Ascending aorta (tissue), 2 donors: ENCODE measurements at regions not wholly inside any gene's neighbourhood (a gene's known extent, or its start where the extent isn't known, plus 50 kb on each side); places are given as distances from the start of the nearest gene placed in this dataset.

Experiments used
- DNase-seq, 2 donors: peaks; one replicate each; pipeline ENCODE4 v3.0.0-alpha.2; 2019; ENCODE audit warnings: low spot score in 2 of 2
- H3K27ac ChIP-seq, 2 donors: fragments of 200-600 bp; sonication (generic); one replicate each; pipeline ENCODE4 v1.5.1; 2016 to 2017; ENCODE audit warnings: mild to moderate bottlenecking in 1 of 2
- H3K27me3 ChIP-seq: fragments of 200-600 bp; sonication (generic); one replicate; pipeline ENCODE4 v1.5.1; 2017
- H3K36me3 ChIP-seq, 2 donors: fragments of 200-600 bp; sonication (generic); one replicate each; pipeline ENCODE4 v1.5.1; 2016
- H3K4me1 ChIP-seq, 2 donors: fragments of 200-600 bp; sonication (generic); one replicate each; pipeline ENCODE4 v1.5.1; 2016 to 2017; ENCODE audit warnings: mild to moderate bottlenecking in 1 of 2
- H3K4me3 ChIP-seq, 2 donors: fragments of 200-600 bp; sonication (generic); one replicate each; pipeline ENCODE4 v1.5.1; 2016 to 2017; ENCODE audit warnings: mild to moderate bottlenecking in 1 of 2
- H3K9me3 ChIP-seq, 2 donors: fragments of 200-600 bp; sonication (generic); one replicate each; pipeline ENCODE4 v1.5.1; 2016
- CTCF ChIP-seq, 3 experiments: fragments of 200-600 bp in 2 of 3; fragments of 450-650 bp in 1 of 3; sonication (generic) in 2 of 3; IDR thresholded peaks; one replicate each; pipeline ENCODE4 v1.5.1; 2016 to 2019; ENCODE audit warnings: antibody characterized with exemption in 3 of 3, mild to moderate bottlenecking in 1 of 3, moderate library complexity in 1 of 3
- intact Hi-C: fragments of 100-400 bp; cut with DNase I; formaldehyde crosslinking; loops from one replicate; pipeline ENCODE4 v1.15.1; 2023

GRCh38 chr16:79523971-79524370 lies 76.6 kb downstream of the MAF start:
- Histone ChIP-seq H3K4me3 (no peak overlapping the region), H3K4me1 (peaks cover 0 to 3% of the 10 kb centered on the region in 2 donors), H3K9me3 (no peaks in the 10 kb centered on the region), H3K36me3 (no peaks in the 10 kb centered on the region), H3K27ac (no peak overlapping the region), H3K27me3 (no peaks in the 10 kb centered on the region)
- DNase-seq: no peak
- intact Hi-C loops: no loop called here
- no peak for TF ChIP-seq CTCF (IDR thresholded peaks at IDR 0.05)

DNA sequence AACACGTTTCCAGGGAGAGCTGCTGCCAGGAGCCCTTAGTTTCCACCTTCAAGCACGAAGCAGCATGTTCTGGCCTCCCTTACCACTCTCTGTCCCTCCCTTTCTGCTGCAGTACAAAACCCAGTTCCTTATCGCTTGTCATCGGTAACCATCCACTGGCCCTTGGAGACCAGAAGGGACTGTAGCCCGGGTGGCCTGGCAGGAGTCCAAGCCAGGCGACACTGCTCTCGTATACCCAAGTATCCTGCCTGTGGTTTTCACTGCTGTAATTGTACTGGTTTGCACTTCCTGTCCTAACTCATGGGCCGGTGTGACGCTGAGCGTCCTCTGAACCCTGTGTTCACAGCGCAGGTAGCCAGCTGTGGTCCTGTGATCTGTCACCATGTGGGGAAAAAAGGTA lies 81.1 kb downstream of the MAF start:
- Histone ChIP-seq H3K4me3 (no peak overlapping the region), H3K27ac (no peak overlapping the region), H3K9me3 (no peaks in the 10 kb centered on the region), H3K4me1 (no peaks in the 10 kb centered on the region), H3K27me3 (no peaks in the 10 kb centered on the region), H3K36me3 (no peaks in the 10 kb centered on the region)
- no peak for DNase-seq
- TF ChIP-seq CTCF (IDR thresholded peaks at IDR 0.05): no peak
- intact Hi-C loops: no loop called here

GRCh38 chr16:79517156-79517555 lies 83.4 kb downstream of the MAF start:
- H3K9me3 ChIP-seq: no peaks in the 10 kb centered on the region
- H3K4me1 ChIP-seq: no peaks in the 10 kb centered on the region
- no peak for TF ChIP-seq CTCF (IDR thresholded peaks at IDR 0.05)
- no peaks in the 10 kb centered on the region for H3K36me3 ChIP-seq
- no peaks in the 10 kb centered on the region for H3K27me3 ChIP-seq
- intact Hi-C loops: no loop called here
- no peak overlapping the region for H3K27ac ChIP-seq
- no peak overlapping the region for H3K4me3 ChIP-seq
- no peak for DNase-seq

- intact Hi-C loops: no loop called here
- Histone ChIP-seq H3K27ac (no peak overlapping the region), H3K36me3 (no peaks in the 10 kb centered on the region), H3K4me3 (no peak overlapping the region), H3K9me3 (no peaks in the 10 kb centered on the region), H3K27me3 (no peaks in the 10 kb centered on the region), H3K4me1 (peaks cover 0 to 5% of the 10 kb centered on the region in 2 donors)
- no peak for DNase-seq
- no peak for TF ChIP-seq CTCF (IDR thresholded peaks at IDR 0.05)
Measured at GRCh38 chr16:79510879-79511278, 89.7 kb downstream of the MAF start.

GRCh38 chr16:79509906-79510305 lies 90.6 kb downstream of the MAF start:
- TF ChIP-seq CTCF (IDR thresholded peaks at IDR 0.05): no peak
- intact Hi-C loops: no loop called here
- Histone ChIP-seq H3K9me3 (no peaks in the 10 kb centered on the region), H3K4me1 (peaks cover 0 to 5% of the 10 kb centered on the region in 2 donors), H3K27me3 (no peaks in the 10 kb centered on the region), H3K36me3 (no peaks in the 10 kb centered on the region), H3K27ac (peak overlapping the region; percentile 46), H3K4me3 (no peak overlapping the region)
- DNase-seq: no peak

DNA sequence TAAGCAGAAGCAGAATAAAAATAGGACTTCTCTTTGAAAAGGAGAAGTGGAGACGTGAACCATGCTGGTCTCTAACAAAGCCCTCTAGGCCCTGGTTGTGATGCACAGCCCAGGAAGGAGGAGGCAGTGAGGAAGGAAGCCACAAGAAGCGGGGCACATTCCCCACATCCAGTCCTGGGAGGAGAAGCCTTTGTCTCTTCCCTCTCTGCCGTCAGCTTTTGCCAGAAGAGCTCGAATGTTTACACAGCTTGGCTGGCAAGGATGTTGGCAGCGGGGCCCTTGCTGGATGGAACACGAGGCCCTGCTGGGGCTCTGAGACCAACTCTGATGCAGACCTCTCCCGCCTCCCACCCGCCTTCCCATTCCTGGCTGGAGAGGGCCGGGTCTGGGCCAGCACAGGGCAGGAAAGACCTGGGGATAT lies 91.3 kb downstream of the MAF start:
- TF ChIP-seq CTCF (IDR thresholded peaks at IDR 0.05): no peak
- intact Hi-C loops: no loop called here
- Histone ChIP-seq H3K36me3 (no peaks in the 10 kb centered on the region), H3K27ac (peak overlapping the region; percentile 46), H3K4me1 (peaks cover 0 to 5% of the 10 kb centered on the region in 2 donors), H3K27me3 (no peaks in the 10 kb centered on the region), H3K4me3 (peak overlapping the region in 1 of 2 donors; percentile 16), H3K9me3 (no peaks in the 10 kb centered on the region)
- peak; percentile 18 to 68 for DNase-seq
